Rectal smooth muscle tissue (tissue), 1 donor: ENCODE measurements at regions not wholly inside any gene's neighbourhood (a gene's known extent, or its start where the extent isn't known, plus 50 kb on each side); places are given as distances from the start of the nearest gene placed in this dataset.

Experiments
- H3K27ac ChIP-seq: one replicate; pipeline ENCODE4 v1.7.0; 2013; ENCODE audit warnings: low read depth, low read length, inconsistent platforms
- H3K27me3 ChIP-seq: one replicate; pipeline ENCODE4 v1.7.0; 2013; ENCODE audit warnings: low read length; ENCODE audit not compliant: control insufficient read depth, insufficient read depth
- H3K36me3 ChIP-seq: one replicate; pipeline ENCODE4 v1.7.0; 2013; ENCODE audit warnings: low read length; ENCODE audit not compliant: control insufficient read depth, insufficient read depth
- H3K4me1 ChIP-seq: one replicate; pipeline ENCODE4 v1.7.0; 2013; ENCODE audit warnings: low read length; ENCODE audit not compliant: control insufficient read depth, insufficient read depth
- H3K4me3 ChIP-seq: one replicate; pipeline ENCODE4 v1.7.0; 2013; ENCODE audit warnings: low read length
- H3K9ac ChIP-seq: one replicate; pipeline ENCODE4 v1.7.0; 2013; ENCODE audit warnings: low read length

- Histone ChIP-seq H3K9ac (no peak overlapping the region), H3K27ac (no peak overlapping the region), H3K27me3 (no peaks in the 10 kb centered on the region), H3K36me3 (no peaks in the 10 kb centered on the region), H3K4me3 (no peak overlapping the region), H3K4me1 (no peaks in the 10 kb centered on the region)
These were observed 120.1 kb upstream of the ZNF608 start for GRCh38 chr5:124866355-124867136.

DNA sequence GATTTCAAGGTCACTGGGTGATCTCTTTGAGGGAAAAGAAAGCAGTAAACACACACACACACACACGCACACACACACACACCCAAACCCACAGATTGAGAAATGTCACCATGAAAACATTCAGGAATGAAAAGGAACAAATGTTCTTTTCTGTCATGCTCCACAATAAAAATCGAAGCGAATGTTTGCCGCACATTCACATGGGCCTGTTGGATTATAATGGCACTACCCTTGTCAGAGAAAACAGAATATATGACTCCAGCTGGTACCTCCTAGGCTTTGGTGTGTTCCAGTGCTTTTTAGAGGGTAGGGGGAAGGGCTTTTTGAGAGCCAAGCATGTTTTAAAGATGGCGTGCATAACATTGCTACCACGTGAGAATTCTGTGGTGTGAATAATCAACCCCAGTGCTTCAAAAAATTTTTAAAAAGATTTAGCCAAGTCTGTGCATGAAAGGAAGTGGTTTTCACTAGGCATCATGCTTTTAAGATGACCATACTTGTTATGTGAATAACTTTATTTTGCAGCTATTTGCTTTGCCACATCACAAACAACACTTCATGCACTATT lies 120.8 kb upstream of the ZNF608 start:
- Histone ChIP-seq H3K36me3 (no peaks in the 10 kb centered on the region), H3K4me3 (no peak overlapping the region), H3K4me1 (no peaks in the 10 kb centered on the region), H3K9ac (no peak overlapping the region), H3K27ac (no peak overlapping the region), H3K27me3 (no peaks in the 10 kb centered on the region)

DNA sequence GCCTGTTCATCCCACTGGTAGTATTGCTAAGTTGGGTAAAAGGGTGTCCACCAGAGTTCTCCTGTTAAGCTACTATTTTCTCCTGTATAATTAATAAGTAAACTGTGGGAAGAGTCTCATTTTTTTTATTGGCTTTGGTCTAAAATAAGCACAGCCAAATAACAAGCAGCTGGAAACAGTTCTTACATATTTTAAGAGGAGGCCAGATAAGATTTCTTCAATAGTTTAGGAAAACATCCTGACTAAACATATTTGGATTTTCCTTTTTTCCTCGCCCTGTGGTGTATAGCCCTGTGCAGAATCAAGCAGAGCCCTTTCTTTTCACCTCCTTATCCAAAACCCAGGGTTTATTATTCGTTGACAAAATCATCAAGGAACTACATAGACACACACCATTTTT lies 122.2 kb upstream of the ZNF608 start:
- H3K36me3 ChIP-seq: no peaks in the 10 kb centered on the region
- no peak overlapping the region for H3K9ac ChIP-seq
- H3K27ac ChIP-seq: no peak overlapping the region
- no peaks in the 10 kb centered on the region for H3K4me1 ChIP-seq
- no peaks in the 10 kb centered on the region for H3K27me3 ChIP-seq
- no peak overlapping the region for H3K4me3 ChIP-seq

DNA sequence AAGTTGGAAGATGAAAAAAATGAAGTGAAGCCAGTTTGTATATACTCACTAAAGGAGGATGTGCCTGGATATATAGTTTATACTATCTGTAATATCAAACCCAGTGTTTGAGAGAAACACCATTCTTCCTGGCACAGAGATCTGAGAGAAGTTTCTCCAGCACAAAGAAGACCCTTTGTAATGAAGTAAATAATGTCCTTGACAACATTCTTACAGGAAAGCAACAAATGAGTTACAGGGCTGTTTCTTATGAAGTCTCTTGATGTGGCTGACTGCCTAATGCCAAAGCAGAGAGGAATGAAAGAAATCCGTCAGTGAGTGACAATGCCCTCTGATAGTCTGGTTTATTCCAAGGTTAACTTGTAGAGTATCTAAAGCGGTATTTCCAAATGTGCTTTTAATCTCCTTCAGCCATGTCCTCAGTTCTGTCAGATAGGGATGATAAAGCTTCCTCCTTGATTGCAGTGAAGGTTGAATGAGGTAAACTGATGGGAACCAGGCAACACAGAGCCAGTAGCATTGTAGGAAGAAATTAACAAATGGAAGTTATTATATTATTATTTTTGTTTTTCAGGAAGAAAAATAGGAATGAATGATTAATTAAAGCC lies 123.1 kb upstream of the ZNF608 start:
- Histone ChIP-seq H3K4me1 (no peaks in the 10 kb centered on the region), H3K4me3 (no peak overlapping the region), H3K27ac (no peak overlapping the region), H3K27me3 (no peaks in the 10 kb centered on the region), H3K9ac (no peak overlapping the region), H3K36me3 (no peaks in the 10 kb centered on the region)

DNA sequence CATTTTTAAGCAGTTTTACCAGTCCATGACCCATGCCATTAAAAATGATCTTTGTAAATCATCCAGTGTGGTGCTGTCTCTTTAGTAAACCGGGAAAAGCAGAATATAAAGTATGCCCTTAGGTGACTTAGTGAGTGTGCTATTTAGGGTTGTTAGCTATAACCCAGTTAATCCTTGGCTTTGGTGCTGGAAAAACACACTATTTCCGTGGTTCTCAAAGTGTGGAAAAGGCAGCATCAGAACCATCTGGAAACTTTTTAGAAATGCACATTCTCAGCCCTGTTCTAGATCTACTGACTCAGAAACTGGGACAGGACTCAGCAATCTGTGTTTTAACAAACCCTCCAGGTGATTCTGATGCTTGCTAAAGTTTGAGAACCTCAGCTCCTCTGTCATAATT lies 123.6 kb upstream of the ZNF608 start:
- no peak overlapping the region for H3K4me3 ChIP-seq
- no peak overlapping the region for H3K27ac ChIP-seq
- no peaks in the 10 kb centered on the region for H3K36me3 ChIP-seq
- no peaks in the 10 kb centered on the region for H3K4me1 ChIP-seq
- no peaks in the 10 kb centered on the region for H3K27me3 ChIP-seq
- H3K9ac ChIP-seq: no peak overlapping the region

- H3K9ac ChIP-seq: no peak overlapping the region
- no peak overlapping the region for H3K27ac ChIP-seq
- no peaks in the 10 kb centered on the region for H3K36me3 ChIP-seq
- no peaks in the 10 kb centered on the region for H3K4me1 ChIP-seq
- no peaks in the 10 kb centered on the region for H3K27me3 ChIP-seq
- H3K4me3 ChIP-seq: no peak overlapping the region
These were observed 124.9 kb upstream of the ZNF608 start for GRCh38 chr5:124871303-124871702.

GRCh38 chr5:124872086-124872485 lies 125.6 kb upstream of the ZNF608 start:
- no peaks in the 10 kb centered on the region for H3K36me3 ChIP-seq
- H3K27ac ChIP-seq: no peak overlapping the region
- H3K9ac ChIP-seq: no peak overlapping the region
- H3K4me1 ChIP-seq: no peaks in the 10 kb centered on the region
- no peak overlapping the region for H3K4me3 ChIP-seq
- H3K27me3 ChIP-seq: no peaks in the 10 kb centered on the region

- Histone ChIP-seq H3K9ac (no peak overlapping the region), H3K4me3 (no peak overlapping the region), H3K27me3 (no peaks in the 10 kb centered on the region), H3K36me3 (no peaks in the 10 kb centered on the region), H3K4me1 (no peaks in the 10 kb centered on the region), H3K27ac (no peak overlapping the region)
These were observed 126.2 kb upstream of the ZNF608 start for GRCh38 chr5:124872615-124873014.

GRCh38 chr5:124873188-124873587 lies 126.7 kb upstream of the ZNF608 start:
- no peaks in the 10 kb centered on the region for H3K36me3 ChIP-seq
- no peak overlapping the region for H3K9ac ChIP-seq
- H3K4me3 ChIP-seq: no peak overlapping the region
- H3K27me3 ChIP-seq: no peaks in the 10 kb centered on the region
- H3K27ac ChIP-seq: no peak overlapping the region
- no peaks in the 10 kb centered on the region for H3K4me1 ChIP-seq

GRCh38 chr5:124873713-124874112 lies 127.3 kb upstream of the ZNF608 start:
- no peaks in the 10 kb centered on the region for H3K27me3 ChIP-seq
- no peak overlapping the region for H3K9ac ChIP-seq
- H3K36me3 ChIP-seq: no peaks in the 10 kb centered on the region
- no peak overlapping the region for H3K4me3 ChIP-seq
- H3K27ac ChIP-seq: no peak overlapping the region
- no peaks in the 10 kb centered on the region for H3K4me1 ChIP-seq

DNA sequence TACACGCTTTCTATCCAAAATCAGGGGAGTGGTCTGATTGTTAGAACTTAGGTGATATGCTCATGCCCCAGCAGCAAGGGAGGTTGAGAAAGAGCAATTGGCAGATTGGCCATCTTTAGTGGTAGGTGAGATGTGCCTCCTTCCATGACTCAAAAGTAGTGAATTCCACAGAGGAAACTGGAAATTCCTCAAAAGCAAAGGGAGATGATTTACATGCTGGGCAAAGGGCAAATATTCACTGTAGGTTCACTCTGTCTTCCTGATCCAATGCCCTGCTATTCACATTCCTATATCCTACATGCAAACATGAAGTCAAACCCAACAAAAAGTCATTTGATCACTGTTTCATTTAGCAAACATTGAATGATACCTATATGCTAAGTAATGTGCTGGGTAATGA lies 130.1 kb upstream of the ZNF608 start:
- Histone ChIP-seq H3K4me1 (no peaks in the 10 kb centered on the region), H3K4me3 (no peak overlapping the region), H3K9ac (no peak overlapping the region), H3K27ac (no peak overlapping the region), H3K36me3 (no peaks in the 10 kb centered on the region), H3K27me3 (no peaks in the 10 kb centered on the region)

DNA sequence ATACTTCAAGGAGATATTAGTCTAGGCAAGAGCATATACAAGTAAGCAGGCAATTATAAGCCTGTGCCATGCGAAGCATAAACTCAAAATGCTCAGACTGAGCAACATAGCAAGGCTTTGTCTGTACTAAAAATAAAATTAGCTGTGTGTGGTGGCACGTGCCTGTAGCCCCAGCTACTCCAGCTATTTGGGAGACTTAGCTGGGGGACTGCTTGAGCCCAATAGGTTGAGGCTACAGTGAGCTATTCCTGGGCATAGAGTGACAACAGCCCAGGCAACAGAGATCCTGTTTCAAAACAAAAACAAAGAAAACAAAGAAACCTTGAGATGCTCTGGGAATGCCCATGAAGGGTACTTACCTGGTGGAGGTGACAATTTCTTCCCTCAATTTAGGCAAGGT lies 130.5 kb upstream of the ZNF608 start:
- Histone ChIP-seq H3K9ac (no peak overlapping the region), H3K36me3 (no peaks in the 10 kb centered on the region), H3K4me3 (no peak overlapping the region), H3K27ac (no peak overlapping the region), H3K4me1 (no peaks in the 10 kb centered on the region), H3K27me3 (no peaks in the 10 kb centered on the region)
